ENCODE measurements at regions not wholly inside any gene's neighbourhood (a gene's known extent, or its start where the extent isn't known, plus 50 kb on each side); places are given as distances from the start of the nearest gene placed in this dataset.

DNA sequence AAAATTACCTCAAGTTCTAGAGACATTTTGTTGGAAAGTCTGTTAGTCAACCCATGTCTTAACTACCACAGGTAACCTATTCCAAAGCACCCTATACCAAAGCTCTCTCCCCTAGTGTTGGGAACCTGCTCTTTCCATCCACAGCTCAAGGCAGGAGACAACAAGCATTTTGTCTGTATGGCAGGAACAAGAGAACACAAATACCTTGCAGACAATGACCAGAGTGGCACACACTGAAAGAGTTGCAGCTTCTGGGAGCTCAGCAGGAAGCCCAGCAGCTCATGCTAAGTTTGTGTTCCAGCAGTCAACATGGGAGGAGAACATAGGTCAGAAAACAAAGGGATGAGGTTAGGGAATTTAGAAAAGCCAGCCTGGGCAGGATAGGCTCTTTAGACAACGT is 300.8 kb downstream of the HHIPL2 start:
- TF ChIP-seq EZH2 (IDR thresholded peaks at IDR 0.05; ENCODE audit: insufficient read depth, poor library complexity, severe bottlenecking) (no peak), EZH2phosphoT487 (IDR thresholded peaks at IDR 0.05; ENCODE audit: insufficient read depth, low read depth) (no peak)

Measured in GM23248 (cell line).